DMS53 treated with DMSO at 0.1 percent for 48 hours (cell line): ENCODE measurements at regions not wholly inside any gene's neighbourhood (a gene's known extent, or its start where the extent isn't known, plus 50 kb on each side); places are given as distances from the start of the nearest gene placed in this dataset.

Experiments used
- DNase-seq: peaks from one replicate; lab custom pipeline; 2025; ENCODE audit not compliant: unreplicated experiment; lab: John Stamatoyannopoulos, UW

DNA sequence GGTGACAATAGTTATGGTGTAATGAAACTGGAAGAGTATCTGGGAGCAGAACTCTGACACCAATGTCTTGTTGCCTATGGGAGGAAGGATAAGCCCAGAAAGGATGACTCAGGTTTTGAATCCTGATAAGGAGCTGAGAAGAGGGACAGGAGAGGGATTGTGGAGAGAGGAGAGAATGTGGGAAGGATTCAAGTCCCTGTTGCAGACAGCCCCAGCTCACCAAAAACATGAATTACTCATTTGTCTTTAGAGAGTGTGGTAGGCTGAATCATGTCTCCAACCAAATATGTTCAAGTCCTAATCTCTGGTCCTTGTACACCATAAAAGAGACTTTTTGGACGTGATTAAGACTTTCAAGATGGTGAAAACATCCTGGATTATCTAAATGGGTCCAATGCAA, 206.9 kb upstream of the PHYHIPL start:
- no peak for DNase-seq

DNA sequence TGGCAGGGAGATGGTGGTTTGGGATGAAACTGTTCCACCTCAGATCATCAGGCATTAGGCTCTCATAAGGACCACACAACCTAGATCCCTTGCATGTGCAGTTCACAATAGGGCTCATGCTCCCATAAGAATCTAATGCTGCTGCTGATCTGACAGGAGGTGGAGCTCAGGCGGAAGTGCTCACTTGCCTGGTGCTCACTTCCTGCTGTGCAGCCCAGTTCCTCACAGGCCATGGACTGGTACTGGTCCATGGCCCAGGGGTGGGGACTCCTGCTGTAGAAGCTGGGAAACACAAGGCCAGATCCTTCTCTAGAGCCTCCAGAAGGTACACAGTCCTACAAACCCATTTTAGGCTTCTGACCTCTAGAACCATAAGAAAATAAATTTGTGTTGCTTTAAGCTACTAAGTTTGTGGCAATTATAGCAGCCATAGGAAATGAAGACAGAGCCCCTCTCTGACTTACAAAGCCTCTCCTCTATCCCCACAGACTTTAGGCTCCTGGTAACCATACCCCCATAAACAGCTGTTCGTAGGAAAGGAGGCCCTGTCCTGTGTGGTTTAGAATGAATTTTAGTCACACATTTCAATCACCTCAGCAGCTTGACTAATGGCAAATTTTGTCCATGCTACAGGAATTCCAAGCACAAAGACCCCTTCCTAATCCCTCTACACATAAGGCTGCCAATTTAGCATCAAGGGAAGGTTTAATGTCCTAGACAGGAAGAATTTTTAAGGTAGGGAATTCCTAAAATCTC, 206.1 kb upstream of the PHYHIPL start:
- no peak for DNase-seq

- no peak for DNase-seq
Measured at GRCh38 chr10:58971211-58971610, 205.2 kb upstream of the PHYHIPL start.

- DNase-seq: no peak
Measured at GRCh38 chr10:58971796-58972491, 204.5 kb upstream of the PHYHIPL start.

DNA sequence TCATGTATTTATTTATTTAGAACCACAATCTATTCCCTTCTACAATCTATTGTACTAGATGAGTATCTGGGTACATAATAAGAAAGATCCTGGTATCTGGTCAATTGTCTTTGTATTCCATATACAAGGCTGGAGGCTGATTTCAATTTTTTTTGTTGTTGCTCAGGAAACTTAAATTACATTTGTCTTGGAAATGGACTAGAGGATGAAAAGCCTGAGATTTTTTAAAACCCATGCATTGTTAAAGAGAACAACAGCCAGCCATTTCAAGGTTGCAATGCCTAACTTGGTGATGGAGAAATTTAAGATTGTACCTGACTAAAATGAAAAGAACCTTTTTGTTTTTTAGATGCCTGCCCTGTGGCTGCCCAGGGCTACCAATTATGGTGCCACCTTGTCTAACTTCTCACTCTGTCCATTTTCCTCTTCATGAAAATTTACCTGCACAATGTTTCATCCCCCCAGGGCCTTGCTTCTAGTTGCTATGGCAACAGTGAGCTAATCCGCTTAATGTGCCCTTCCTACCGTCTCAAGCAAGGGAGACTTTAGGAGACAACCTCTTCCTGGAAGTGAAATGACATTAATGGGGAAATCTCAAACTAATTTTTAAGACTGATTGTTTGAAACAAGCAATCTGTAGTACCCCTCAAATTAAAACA, 203.7 kb upstream of the PHYHIPL start:
- no peak for DNase-seq

GRCh38 chr10:58973235-58973595, 203.2 kb upstream of the PHYHIPL start:
- DNase-seq: no peak

GRCh38 chr10:58976254-58976653, 200.2 kb upstream of the PHYHIPL start:
- DNase-seq: no peak

DNA sequence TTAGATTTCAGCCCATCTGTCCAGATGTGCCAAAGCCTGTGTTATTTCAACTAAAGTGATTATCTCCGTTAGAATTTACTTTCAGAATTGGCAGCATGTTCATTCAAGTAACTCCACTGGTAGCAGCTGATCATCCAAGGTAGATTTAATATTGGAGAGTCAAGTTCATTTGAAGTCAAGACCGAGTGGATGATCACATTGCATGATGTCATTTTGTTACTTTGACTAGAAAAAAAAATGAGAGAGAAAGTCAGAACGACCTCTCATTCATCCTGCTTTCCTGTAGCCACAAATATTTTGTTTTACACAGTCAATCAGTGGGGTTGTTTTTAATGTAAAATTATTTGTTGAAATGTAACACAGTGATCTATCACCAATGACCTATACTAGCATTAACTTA, 196.7 kb upstream of the PHYHIPL start:
- DNase-seq: no peak

DNA sequence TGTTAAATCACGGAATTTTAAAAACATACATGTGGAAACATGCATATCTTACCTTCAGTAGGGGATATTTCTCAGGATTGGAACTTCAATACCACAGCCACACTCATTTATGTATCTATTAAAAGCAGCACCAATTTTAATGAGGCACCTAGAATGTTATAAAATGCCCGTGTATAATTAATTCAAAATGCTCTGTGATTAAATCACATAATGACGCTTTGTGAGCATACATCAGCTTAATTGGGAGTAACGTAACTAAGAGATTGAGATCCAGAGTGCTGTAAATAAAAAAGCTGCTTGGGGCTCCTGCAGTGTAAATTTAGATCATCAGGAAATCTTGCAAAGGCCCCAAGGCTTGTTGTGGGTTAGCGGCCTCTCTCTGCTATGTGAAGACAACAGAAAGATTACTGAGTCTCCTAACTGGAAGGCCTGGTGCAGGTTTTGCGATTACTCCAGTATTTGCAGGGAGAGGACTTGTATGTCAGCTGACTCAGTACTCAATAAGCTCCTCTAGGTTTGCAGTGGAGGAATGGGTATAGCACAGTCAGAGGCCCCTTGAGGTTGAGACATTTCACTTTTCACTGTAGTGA, 195.5 kb upstream of the PHYHIPL start:
- DNase-seq: no peak

- DNase-seq: no peak
Measured at GRCh38 chr10:58981846-58982245, 194.6 kb upstream of the PHYHIPL start.

- DNase-seq: peak; percentile 20
Measured at GRCh38 chr10:58982470-58983239, 193.8 kb upstream of the PHYHIPL start.

- no peak for DNase-seq
Measured at GRCh38 chr10:58985216-58985615, 191.2 kb upstream of the PHYHIPL start.

DNA sequence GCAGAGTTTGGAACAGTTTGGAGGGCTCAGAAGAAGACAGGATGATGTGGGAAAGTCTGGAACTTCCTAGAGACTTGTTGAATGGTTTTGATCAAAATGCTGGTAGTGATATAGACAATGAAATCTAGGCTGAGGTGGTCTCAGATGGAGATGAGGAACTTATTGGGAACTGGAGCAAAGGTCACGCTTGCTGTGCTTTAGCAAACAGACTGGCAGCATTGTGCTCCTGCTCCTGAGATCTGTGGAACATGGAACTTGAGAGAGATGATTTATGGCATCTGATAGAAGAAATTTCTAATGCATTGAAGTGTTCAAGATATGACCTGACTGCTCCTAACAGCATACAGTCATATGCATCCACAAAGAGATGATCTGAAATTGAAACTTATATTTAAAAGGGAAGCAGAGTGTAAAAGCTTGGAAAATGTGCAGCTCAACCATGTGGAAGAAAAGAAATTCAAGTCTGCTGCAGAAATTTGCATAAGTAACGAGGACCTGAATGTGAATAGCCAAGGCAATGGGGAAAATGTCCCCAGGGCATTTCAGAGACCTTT, 186.9 kb upstream of the PHYHIPL start:
- DNase-seq: no peak

GRCh38 chr10:58990693-58991092, 185.8 kb upstream of the PHYHIPL start:
- no peak for DNase-seq

DNA sequence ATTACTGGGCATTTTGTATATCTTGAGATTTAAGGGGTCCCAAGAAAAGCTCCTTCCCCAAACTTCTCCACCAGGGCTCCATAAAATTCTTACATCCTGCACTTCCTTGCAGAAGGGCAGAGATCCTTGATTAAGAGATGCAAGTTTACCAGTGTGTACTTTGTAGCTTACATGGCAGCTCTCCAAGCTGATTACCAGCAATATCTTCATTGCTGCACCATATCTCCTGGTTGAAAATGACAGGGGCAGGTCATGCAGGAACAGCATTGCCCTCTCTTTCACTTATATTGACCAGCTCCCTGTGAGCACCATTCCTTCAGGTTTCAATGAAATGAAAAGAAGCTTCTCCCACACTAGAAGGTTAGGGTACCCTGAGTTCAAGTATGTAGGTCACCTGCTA, 184.6 kb upstream of the PHYHIPL start:
- DNase-seq: no peak

- no peak for DNase-seq
Measured at GRCh38 chr10:58992830-58993460, 183.5 kb upstream of the PHYHIPL start.

GRCh38 chr10:58993480-58994221, 182.8 kb upstream of the PHYHIPL start:
- DNase-seq: no peak

DNA sequence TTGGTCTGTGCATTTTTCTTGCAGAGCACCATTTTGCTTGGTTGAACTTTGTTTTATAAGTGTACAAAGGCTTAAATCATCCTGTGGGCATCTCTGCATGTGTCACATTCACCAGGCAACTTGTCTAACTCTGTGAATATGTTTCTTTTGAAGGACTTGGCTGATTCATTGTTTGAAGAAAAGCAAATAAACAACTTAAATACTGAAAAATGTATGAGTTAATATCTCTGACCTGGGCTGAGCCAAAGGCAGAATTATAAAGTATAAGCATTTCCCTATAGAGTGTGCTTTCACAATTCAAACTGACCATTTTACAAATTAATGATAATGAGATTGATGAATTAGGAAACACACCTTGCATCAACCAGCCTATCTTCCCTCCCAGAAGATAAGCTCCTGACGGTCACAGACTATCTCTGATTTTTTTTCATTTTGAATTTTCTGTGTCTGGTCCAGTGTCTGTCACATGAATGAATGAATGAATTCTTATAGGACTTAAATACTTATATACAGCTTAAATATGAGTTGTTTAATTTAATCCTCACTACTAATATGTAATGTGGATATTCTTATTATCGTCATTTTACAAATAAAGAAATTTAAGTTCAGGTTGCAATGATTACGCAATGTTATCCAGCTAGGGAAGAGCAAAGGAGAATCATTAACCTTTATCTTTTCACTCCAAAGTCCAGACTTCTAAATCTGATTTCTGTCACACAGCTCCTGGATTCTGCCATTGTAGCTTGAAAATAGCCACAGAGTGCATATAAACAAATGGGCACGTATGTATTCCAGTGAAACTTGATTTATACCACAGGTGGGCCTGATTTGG, 182.0 kb upstream of the PHYHIPL start:
- peak; percentile 56 for DNase-seq
